HG02970 (cell line): ENCODE measurements at regions not wholly inside any gene's neighbourhood (a gene's known extent, or its start where the extent isn't known, plus 50 kb on each side); places are given as distances from the start of the nearest gene placed in this dataset.

ENCODE experiments used
- ATAC-seq: cut with Tn5 transposase; IDR thresholded peaks from one replicate; pipeline ENCODE4 v1.9.1; 2021; ENCODE audit warnings: mild to moderate bottlenecking, moderate library complexity, moderate number of reproducible peaks; ENCODE audit not compliant: unreplicated experiment, low FRiP score

DNA sequence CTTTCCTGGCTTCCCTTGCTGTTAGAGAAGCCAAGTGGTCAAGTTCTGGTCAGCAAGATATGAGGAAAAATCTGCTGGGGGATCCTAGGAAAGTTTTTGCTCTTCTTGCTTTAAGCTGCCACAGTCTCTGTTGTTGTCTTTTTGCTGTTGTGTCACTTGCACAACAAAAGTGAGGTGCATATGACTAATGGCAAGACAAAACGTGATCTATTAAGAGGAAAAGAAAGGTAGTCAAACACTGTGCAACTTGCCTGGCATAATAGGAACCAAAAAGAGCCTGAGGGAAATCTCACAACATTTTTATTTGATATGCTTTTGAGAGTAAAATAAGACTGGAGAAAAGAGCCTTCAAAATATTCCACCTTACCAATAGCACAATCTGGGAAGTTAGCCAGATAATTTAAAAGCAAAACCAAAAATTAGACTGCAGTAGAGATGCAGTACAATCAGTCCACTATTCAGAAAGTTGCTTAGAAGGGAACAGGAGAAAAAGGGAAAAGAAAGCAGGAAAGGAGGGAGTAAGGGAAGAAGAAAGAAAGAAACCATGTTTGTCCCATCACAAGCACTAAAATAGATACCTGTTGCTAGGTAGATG lies 110.0 kb upstream of the SLC4A7 start:
- no peak for ATAC-seq

DNA sequence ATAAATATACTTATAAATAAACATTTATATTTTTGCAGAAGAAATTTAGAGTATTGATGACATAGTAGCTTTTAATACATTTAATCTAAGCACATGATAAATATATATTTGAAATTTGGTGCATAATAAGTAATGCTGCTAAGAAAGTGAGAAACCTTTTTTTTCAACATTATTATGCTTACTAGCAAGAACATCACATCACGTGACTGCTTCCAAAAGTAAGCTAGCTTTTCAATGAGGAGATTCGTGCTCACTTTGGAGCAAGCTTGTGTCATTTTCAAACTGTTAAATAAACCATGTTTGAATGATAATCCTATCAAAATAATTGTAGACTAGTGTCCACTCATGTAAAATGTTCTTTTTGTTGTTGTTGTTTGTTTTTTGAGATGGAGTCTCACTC lies 109.0 kb upstream of the SLC4A7 start:
- ATAC-seq = no peak

DNA sequence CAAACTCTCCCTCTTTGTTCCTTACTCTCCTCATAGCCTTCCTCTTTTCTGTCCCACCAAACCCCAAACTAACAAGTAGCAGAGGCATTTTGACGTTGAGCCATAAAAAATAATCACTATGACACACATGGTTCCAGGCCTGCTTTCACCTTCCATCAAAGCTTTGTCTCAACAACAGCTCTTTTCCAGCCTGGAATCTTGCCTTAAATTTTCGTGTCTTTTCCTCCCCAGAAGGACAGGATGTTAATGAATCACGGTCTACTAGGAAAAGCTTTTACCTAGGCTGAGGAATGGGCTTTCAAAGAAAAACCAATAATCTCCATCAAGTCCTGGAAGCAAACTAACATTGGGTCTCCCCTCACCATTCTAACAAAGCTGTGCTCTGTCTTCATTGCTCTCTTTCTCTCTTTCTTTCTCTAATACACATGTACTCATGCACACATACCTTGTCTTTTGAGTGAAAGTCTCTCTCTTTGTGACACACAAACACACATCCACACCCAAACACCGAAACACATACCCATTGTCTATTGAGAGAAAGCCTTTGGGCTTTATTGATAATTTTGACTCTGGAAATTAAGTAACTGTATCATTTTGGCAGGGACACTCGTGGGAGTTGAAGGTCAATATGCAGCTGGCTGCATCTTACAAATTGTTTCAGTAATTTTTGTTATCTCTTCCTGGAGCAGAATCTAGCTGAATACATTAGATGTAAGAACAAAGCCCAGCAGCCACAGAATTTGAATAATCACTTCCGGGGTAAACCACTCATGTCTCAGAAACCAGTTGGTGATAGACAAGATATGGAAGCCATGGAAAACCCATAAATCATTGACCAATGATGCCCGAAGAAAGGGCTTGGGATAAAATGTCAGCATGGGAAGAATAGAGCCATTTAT lies 107.4 kb upstream of the SLC4A7 start:
- no peak for ATAC-seq

DNA sequence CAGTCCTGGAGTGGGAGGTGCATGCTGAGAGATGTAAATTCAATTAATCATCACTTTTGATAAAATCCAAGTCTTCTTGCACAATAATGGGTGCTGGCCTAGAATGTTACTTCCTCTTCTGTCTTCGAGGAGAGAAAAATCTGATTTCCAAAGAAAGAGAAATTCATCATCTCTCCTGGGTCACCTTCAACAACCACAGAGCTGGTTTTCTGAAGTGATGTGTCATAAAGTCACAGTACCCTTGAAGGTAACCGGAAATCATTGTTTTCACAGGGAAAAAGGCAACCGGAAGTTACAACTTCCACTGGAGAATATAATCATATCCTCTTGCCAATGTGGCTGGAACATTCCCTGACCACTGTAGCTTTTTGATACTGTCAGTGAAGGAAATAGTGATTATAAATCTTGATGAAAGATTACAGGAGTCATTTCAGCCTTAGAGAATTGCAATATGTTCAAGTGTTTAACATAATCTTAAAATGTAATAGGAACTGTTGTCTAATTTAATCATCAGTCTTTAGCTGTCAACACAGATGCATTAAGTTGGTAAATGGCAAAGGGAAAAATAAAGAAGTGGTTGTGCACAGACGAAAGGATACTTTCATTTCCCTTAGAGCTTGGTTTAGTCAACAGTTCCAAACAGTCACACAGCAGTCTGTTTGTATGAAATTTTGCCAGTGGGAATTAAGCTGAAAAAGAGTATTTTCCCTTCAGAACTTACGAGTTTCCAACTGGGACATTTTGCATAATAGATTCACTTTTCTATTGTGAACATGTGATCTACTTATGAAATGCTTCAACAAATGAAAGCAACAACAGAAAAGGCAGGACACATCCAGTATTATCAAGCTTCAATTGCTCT lies 106.5 kb upstream of the SLC4A7 start:
- ATAC-seq = no peak

DNA sequence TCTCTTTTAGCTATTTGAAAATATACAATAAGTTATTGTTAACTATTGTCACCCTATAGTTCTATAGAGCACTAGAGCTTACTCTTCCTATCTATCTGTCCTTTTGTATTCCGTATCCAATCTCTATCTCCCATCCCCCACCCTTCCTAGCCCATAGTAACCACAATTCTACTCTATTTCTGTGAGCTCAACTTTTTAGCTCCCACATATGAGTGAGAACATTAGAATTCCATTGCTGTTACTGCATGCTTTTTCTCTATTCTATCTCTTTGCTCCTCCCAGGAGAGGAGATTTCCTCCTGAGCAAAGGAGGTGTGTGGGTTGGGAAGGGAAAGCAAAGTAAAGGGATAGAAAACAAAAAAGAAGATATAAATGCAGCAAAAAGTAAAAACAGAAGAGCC lies 105.6 kb upstream of the SLC4A7 start:
- ATAC-seq = no peak

DNA sequence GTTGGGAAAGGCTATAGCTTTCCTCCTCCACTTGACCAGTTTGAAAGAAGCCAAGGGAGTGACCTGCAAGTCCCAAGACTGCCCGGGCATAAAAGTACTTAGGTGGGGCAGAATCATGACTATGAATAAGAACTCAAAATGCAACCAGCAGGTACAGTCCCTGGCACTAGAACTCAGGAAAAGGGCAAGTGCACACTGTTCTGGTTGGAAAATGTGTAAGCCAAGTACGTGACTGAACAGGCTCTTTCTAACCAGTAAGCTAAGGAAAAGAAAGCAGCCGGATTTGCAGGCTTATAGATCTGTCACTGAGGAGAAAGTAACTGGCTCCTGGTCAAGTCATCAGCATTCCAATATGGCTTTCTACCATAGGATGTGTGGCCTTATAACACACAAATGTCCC lies 101.2 kb upstream of the SLC4A7 start:
- no peak for ATAC-seq

DNA sequence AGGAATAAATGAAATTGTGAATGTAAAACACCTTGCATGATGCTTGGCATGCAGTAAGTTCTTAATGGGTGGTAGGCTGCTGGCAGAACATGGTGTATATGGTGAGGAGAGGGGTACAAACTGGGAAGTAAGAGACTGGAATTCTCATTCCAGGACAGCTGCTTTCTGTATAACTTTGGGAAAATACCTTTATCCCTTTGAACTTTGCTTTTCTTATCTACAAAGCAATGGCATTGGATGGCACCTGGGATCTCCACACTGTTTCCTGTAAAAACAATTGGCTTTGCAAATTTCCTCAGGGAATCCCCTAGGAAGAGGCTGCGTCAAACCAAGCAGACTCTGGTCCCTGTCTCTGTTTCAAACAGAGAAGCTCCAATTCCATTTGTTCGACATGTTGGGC lies 100.7 kb upstream of the SLC4A7 start:
- no peak for ATAC-seq

DNA sequence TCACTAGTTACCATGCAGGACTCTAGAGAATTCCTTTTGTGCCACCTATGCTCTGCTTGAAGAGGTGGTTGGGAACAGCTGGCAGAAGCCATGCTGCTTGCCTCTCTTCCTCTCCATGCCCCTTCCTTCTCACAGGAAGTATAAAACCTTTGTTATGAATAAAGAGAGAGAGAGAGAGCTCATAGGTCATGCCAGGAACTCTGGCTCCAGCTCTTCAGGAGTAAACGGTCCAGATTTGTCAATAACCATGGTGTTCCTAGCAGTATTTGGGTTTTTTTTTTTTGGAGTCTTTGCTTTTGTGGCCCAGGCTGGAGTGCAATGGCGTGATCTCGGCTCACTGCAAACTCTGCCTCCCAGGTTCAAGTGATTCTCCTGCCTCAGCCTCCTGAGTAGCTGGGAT lies 97.7 kb upstream of the SLC4A7 start:
- ATAC-seq = no peak

DNA sequence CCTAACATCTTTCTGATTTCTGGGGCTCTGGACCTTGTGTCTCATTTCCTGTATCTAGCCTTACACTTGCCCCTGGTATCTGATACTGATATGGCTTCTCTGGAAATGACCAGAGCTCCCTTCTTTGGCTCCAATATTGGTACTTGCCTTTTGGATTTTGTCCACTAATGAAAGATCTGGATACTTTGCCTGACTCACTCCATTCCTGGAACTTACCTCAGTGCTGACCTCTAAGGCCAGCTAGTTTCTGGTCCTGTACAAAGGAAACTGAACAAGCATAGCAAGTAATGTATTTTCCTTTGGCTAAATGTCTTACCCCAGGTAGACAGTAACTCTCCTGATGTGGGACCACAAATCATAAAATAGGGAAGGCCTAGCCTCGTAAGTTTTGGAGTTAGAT lies 93.8 kb upstream of the SLC4A7 start:
- no peak for ATAC-seq

DNA sequence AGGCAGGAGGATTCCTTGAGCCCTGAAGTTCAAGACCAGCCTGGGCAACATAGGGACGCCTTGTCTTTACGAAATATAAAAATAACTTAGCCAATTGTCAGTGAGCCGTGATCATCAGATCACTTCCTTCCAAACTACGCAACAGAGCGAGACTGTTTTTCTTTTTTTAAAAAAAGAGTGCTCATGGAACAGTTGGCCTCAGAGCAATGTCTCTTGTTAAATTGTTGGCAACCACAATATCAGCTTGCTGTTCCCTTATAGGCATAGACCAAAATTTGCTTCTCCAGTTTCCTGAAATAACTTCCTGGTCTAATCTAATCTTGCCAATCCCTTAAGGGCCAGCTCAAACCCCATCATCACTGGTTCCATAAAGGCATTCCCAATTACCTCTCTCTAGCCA lies 93.3 kb upstream of the SLC4A7 start:
- ATAC-seq = no peak

DNA sequence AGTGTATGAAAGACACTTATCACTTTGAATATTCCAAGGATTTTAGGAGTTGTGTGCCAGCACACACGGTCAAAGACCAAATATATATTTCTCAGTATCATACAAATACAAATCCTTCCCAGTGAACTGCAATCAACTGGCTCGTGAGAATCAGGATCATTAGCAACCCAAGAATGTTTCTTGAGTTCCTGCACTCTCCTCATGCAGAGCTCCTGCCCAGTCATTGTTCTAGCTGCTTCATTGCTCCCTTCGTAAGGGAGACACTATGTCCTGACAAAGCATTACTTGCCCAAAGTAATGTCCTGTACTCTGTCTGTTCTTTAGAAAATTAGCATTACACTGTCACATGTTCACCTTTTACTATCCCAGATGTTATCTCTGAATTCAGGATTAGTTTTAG lies 92.0 kb upstream of the SLC4A7 start:
- ATAC-seq = no peak

DNA sequence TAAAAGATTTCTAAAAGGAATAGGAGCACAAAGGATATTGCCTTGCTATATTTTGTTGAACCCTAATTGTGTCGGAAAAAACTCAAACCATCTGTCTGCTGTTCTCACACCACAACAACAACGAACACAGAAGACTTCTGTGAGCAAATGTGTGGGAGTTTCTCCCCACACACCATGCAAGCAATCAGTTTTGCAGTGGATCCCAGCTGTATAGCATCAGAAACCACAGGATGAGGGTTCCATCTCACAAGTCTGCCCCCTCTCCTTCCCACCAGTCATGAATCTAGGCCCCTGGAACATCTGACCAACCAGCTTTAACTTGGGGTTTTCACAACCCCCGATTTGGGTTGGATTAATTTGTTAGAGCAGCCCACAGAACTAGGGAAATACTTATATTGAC lies 91.3 kb upstream of the SLC4A7 start:
- no peak for ATAC-seq

DNA sequence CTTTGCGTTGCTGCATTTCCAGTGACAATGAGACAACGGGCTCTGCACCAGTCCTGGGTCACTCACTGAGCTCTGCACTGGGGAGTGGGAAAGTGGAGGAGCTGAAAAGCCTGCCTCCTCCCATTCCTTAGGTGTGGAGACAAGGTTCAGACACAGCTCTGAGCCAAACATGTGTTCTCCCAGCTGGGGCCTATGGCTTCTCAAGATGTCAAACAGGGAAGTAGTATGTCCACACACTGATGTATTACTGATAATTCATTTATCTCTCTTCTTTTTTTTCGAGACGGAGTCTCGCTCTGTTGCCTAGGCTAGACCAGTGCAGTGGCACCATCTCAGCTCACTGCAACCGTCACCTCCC lies 90.2 kb upstream of the SLC4A7 start:
- ATAC-seq = no peak

DNA sequence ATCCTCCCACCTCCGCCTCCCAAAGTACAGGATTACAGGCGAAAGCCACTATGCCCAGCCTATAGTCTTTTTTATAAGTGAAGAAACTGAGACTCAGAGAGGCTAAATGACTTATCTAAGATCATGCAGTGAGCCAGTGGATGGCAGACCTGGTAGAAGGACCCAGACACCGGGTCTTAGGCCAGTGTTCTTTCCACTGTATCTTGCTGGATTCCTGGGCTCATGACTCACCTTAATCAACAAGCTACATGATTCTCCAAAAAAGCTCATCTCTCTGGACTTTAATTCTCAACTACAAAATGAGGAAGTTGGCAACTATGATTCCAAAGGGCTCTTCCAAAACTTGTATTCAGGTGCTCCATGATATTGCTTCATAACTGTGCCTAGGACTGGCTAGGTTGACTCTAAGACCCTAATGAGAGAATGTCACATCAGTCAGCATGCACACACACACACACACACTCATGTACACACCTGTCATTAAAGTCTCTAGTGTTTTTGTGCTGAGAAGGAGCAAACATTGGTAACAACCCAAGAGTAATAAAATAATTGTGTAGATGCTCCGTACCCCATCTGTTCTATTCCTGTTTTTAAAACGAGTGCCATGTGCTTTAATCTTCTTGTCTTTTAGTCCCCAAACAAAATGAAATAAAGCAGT lies 89.7 kb upstream of the SLC4A7 start:
- ATAC-seq = no peak

DNA sequence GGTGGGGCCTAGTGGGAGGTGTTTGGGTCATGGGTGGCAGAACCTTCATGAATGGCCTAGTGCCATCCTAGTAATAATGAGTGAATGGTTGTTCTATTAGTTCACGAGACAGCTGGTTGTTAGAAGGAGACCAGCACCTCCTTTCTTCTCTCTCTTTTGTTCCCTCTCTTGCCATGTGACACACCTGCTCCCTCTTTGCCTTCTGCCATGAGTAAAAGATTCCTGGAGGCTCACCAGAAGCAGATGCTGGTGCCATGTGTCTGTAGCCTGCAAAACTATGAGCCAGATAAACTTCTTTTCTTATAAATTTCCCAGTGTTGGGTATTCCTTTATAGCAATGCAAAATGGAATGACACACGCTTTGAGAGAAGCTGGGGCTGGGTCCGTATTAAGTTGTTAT lies 89.0 kb upstream of the SLC4A7 start:
- ATAC-seq = no peak

DNA sequence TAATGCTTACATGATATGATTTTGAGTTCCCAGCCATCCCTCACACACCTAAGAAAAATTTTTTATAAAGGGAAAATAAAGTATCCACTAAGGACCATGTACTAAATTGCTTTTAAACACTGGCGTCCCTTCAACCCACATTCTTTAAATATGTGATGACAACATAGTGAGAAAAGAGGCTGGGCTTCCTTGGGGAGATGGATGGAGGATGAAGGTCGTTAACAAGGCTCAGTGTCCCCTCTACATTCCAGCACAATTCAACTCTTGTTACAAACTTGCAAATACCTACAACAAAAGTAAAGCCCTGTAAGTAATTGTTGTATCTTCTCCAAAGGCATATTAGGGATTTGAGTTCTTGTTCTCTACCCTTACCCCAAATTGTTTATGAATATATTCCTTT lies 87.2 kb upstream of the SLC4A7 start:
- no peak for ATAC-seq

DNA sequence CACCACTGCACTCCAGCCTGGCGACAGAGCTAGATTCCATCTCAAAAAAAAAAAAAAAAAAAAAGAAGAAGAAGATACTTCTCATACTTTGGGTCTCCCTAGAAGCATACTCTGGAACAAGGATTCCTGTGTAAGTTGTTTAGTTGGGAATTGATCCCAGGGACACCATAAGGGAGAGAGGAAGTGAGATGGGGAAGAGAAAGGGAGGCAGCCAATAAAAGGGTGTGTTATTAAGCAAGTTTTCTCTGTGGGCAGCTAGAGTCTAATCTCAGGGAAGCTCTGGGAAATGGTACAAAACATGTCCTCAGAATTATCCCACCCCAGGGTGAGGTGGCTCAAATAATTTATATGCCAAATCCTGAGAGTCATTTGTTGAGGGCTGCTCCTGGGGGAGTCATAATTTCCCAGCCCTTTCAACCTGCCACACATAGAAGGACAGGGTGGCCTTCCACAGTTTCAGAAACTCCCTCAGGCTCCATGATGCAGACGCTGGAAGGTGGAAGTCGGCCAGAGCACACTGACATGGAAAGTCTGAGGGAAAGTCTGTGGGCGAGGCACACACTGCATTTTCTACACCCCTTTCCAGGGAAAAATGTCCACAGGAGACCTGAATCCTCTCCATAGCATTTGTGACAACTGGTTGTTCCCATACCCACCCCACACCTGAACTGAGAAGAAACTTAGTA lies 86.4 kb upstream of the SLC4A7 start:
- ATAC-seq = no peak

DNA sequence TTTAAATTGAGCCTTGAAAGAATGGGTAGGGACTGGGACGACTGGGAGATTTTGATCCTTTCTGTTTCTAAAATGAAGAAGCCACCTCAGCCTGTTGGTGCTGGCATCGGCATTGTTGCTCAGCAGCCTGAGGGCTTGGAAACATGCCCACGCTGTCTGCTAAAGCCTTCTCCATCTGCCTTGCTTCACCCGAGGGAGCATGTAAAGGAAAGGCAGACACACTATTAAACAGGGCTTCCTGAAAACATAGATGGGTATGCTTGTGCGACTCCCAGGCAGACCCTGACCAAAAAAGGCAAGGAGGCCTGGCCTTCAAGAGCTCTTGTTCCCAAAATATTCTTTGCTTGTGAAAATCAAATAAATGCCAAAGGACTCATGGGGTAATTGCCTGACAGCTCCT lies 84.2 kb upstream of the SLC4A7 start:
- ATAC-seq = no peak

DNA sequence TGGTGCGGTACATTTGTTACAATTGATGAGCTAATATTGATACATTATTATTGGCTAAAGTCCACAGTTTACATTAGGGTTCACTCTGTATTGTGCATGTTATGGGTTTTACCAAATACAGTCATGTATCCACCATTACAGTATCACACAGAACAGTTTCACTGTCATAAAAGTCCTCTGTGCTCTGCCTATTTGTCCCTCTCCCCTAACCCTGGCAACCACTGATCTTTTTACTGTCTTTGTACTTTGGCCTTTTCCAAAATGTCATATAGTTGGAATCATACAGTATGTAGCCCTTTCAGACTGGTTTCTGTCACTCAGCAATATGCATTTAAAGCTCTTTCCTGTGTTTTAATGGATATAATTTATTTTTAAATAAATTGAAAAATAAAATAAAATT lies 83.1 kb upstream of the SLC4A7 start:
- ATAC-seq = no peak

DNA sequence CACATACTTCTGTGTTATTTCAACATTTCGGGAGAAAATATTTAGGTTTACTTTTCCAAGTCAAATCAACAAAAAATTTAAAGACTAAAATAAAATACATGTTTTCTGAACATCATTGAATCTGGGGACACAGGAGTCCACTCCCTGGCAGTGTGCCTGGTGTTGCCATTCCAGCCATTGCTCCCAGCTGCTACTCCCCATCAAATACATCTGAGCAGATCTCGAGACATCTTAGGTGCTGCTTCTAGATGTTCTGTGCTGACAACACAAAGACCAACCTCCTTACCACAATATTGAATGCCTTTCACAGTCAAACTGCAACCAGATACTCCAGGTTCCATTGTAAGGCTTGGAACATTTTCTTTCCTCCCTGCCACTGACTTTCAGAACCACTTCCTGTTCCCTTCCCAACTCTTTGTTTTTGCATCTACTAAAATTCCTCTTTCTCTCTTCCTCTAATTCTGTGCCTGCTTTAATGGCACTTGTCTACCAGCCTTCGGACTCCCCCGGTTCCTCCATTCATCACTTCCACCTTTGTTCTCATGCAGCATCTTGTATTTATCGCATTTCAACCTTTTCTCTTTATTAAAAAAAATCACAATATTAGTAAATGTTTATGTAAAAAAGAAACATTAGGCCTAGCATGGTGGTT lies 81.1 kb upstream of the SLC4A7 start:
- ATAC-seq = no peak
